ENCODE measurements at regions not wholly inside any gene's neighbourhood (a gene's known extent, or its start where the extent isn't known, plus 50 kb on each side); places are given as distances from the start of the nearest gene placed in this dataset.
"Not testable (repeated sequence)": the region's sequence is repeated elsewhere in the genome, so short reads cannot be mapped to it uniquely, and the experiment has no call there.

GRCh38 chr6:47180633-47181032 is 129.1 kb downstream of the TNFRSF21 start:
- DNase-seq, result no peak

- no peak for DNase-seq
These were observed 130.4 kb downstream of the TNFRSF21 start for GRCh38 chr6:47179286-47179685.

GRCh38 chr6:47175656-47176055 is 133.5 kb upstream of the ADGRF1 start:
- no peak for DNase-seq

DNA sequence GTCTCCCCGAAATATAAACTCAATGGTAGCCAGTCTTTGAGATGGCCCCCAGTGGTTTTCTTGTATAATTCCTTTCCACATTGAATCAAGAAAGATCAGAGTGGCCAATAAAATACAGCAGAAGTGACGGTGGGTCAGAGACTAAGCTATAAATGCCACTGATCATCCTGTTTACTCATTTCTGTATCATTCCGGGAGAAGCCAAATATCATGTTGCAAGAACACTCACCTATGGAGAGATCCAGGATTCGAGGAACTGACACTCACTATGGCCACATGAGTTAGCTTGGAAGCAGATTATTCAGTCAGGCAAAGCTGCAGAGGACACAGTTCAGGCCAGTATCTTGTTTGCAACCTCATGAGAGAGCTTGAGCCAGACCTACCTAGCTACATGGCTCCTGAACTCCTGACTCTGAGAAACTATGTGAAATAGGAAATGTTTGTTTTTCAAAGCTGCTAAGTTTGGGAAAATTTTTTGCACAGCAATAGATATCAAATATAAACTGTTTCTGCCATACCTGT is 132.4 kb upstream of the ADGRF1 start:
- DNase-seq, result no peak

DNA sequence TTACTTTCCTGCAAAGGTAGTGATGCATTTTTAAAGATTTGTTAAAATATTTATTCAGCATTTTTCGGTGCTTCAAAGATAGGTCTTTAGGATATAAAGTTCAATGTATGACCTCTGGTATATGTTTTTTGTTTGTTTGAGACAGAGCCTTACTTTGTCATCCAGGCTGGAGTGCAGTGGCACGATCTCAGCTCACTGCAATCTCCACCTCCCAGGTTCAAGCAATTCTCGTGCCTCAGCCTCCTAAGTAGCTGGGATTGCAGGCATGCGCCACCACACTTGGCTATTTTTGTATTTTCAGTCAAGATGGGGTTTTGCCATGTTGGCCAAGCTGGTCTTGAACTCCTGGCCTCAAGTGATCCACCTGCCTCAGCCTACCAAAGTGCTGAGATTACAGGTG is 131.9 kb upstream of the ADGRF1 start:
- not testable (repeated sequence) for DNase-seq

- DNase-seq, result not testable (repeated sequence)
These were observed 131.0 kb upstream of the ADGRF1 start for GRCh38 chr6:47173145-47173544.

DNA sequence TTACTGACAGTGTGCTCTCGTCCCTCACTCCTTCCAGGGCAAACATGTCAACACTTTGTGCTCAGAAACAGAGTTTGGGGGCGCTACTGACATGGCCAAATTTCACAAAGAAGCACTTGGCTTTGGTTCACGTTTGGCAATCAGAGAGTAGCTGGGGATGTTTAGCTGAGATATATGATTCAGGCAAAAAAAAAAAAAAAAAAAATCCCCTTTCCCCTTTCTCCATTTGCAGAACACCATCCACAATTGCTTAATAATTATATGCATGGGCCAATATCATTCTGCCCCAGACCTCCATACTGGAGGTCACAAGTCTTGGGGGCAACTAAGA is 128.4 kb upstream of the ADGRF1 start:
- no peak for DNase-seq

GRCh38 chr6:47169785-47170616 is 127.9 kb upstream of the ADGRF1 start:
- no peak for DNase-seq

- DNase-seq, result no peak
These were observed 126.0 kb upstream of the ADGRF1 start for GRCh38 chr6:47168180-47168579.

DNA sequence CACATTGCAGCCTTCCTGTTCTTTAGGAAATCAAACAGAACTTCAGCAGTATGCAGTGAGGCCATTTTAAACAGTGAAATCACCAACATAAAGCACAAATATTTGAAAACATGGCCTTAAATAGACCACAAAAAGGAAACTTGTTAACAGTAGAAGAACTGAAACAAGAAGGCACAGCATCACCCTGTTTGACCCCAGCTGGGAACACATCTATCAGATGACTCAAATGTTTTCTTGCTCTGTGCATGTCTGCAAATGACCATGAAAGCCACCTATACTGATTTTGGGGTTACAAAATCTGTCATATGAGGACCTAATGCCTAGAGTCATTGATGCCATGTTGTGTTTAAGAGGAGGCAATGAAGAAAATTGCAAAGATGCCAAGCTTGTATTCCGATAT is 123.8 kb upstream of the ADGRF1 start:
- DNase-seq, result no peak

GRCh38 chr6:47164877-47165276 is 122.7 kb upstream of the ADGRF1 start:
- DNase-seq, result no peak

GRCh38 chr6:47163536-47163935 is 121.4 kb upstream of the ADGRF1 start:
- DNase-seq, result no peak

GRCh38 chr6:47162793-47163192 is 120.7 kb upstream of the ADGRF1 start:
- no peak for DNase-seq

DNA sequence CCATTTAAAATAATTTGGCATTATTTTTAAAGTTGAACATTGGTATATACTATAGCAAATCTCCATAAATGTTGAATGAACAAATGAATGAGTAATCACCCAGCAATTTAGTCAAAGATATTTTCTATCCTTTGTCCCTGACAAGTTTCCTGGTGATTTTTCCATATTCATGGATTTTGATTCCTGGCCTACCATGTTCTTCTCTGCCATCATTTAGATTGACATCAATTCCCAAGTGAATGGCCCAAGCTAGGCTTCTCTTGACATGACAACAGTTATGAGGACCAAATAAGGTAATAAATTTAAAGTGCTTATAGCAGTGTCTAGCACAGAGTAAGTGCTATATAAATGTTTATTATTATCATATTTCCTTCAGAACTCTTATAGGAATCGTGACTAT is 120.1 kb upstream of the ADGRF1 start:
- DNase-seq, result no peak

GRCh38 chr6:47161176-47161687 is 119.1 kb upstream of the ADGRF1 start:
- no peak for DNase-seq

DNA sequence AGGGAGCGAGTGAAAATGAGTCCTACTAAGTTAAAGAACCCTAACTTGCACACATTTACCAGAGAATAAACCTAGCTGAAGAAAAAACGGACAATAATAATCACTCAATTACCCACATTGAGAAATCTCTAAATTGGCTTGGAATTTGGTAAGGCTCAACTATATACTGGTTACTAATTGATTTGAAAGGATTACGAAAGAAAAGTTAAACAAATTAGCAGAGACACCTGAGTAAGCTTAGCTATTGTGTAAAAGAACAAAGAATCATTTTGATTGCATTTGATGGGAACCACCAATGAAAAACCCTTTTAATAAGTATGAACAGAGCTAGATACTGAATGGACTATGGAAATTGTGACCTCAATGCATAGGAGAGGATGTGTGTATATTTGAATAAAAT is 118.6 kb upstream of the ADGRF1 start:
- DNase-seq, result no peak

- no peak for DNase-seq
These were observed 117.6 kb upstream of the ADGRF1 start for GRCh38 chr6:47159763-47160162.

- DNase-seq, result no peak
These were observed 115.6 kb upstream of the ADGRF1 start for GRCh38 chr6:47157653-47158219.

DNA sequence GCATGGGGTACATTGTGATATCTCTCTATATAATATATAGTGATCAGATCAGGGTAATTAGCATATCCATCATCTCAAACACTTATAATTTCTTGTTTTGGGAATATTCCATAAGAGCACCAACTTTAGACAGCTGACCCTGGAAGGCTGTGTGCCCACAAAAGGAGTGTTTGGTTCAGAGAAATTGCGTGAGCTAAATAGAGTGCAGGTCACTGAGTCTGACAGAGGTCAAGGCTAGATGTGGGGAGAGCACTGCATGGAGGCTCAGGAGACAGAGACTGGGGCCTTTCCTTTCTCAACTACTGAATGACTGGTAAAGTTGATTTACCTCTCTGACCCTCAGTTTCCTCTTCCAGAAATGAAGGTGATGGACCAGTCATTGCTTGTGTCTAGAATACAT is 114.9 kb upstream of the ADGRF1 start:
- no peak for DNase-seq

- no peak for DNase-seq
These were observed 114.1 kb upstream of the ADGRF1 start for GRCh38 chr6:47156196-47156595.

- DNase-seq, result no peak
These were observed 111.2 kb upstream of the ADGRF1 start for GRCh38 chr6:47153404-47153755.

DNA sequence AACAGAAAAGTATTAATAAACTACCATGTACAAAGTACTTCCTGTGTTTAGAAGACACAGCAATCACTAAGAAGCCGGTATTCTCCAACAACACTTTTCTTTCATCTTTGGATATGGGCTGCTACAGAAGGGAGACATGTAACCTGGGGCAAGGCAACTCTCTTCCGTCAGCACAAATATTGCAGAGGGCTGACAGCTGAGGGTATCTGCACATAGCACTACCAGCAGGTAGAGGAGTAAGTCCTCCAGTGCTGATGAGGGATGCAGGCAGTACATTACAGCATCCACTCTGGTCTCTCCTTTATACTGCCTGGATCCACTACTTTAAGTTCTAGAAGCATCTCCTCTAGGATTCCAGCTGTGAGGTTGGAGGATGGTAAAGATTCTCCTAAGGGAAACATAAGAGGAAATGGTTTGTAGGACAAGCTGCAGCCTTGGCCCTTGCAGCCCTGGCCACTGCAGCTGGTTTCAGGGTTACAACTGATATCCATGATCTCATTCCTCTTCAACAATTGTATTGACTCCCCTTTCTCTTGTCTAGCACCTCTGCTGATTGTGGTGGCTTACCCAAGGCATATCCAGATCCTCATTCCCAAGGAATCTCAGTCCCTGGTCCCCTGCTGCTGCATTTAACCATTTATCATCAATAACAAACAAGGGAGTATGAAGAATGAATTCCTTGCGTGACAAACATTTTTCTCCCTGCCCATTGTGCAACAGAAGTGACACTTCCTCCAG is 110.7 kb upstream of the ADGRF1 start:
- DNase-seq, result no peak

- no peak for DNase-seq
These were observed 109.2 kb upstream of the ADGRF1 start for GRCh38 chr6:47151232-47151898.
